Activated T-cell treated with anti-CD3 and anti-CD28 coated beads, Interleukin-2, amount 50 U/mL, for 48 hours (primary cell): ENCODE measurements at regions not wholly inside any gene's neighbourhood (a gene's known extent, or its start where the extent isn't known, plus 50 kb on each side); places are given as distances from the start of the nearest gene placed in this dataset.
"Not testable (repeated sequence)": the region's sequence is repeated elsewhere in the genome, so short reads cannot be mapped to it uniquely, and the experiment has no call there.

ENCODE experiments used
- DNase-seq, 2 experiments: peaks; one replicate each; pipeline ENCODE4 v3.0.0-alpha.2; 2020

DNA sequence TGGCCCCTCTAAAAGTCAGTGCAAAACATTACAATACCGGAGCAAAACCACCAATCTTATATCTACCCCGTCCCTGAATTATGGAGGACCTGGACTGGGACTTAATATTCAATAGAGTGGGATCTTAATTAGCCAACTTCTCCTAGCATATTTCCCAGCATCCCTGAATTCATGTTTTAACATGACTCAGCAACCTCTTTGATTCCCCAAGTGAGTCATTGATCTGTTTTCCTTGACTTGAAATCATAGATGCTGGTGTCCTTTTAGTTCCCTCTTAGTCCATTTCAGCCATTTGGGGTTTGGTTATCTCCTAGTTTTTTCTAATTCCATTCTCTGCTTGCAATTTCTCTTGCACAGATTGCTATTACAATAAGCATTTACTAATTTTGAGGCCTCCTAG is 677.7 kb upstream of the CELF4 start:
- no peak for DNase-seq

- no peak for DNase-seq
Observed at GRCh38 chr18:38241736-38242135, 676.1 kb upstream of the CELF4 start.

DNA sequence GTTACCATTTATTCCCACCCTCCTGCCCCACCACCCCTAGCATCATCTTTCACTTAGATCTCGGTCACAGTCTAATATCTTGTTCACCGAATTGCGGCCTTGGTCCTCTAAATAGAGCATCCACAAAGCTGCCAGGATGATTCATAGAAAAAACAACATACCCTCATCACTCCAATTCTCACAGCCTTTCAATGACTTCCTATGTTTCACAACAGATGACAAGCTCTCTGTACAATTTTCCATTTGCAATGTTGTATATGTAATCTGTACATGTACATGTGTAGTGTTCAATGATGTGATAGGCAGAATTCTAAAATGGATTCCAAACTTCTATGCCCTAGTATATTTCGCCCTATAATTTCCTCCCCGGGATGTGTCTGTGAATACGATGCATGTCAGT is 675.6 kb upstream of the CELF4 start:
- DNase-seq = no peak

GRCh38 chr18:38239606-38240005 is 674.0 kb upstream of the CELF4 start:
- DNase-seq = no peak

DNA sequence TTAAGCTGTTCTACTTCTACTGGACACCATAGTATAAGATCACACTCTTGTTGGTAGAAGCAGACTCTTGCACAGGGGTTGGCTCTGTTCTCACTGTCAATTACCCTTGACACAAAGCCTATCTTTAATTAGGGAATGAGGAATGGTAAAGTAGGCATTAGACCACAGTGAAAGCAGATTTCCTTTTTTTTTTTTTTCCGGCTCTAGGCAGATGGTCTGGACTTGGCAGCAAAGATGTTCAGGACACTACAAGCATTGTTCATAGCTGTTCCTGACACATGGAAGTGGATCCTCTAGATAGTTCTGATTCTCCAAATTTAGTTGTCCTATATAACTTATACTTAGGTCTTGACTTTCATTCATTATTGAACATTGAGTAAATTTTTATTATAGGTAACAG is 672.2 kb upstream of the CELF4 start:
- DNase-seq = no peak

GRCh38 chr18:38221476-38222100 is 656.0 kb upstream of the CELF4 start:
- no peak for DNase-seq

- DNase-seq = no peak
Observed at GRCh38 chr18:38198956-38199355, 633.4 kb upstream of the CELF4 start.

- DNase-seq = no peak
Observed at GRCh38 chr18:38198526-38198925, 632.9 kb upstream of the CELF4 start.

DNA sequence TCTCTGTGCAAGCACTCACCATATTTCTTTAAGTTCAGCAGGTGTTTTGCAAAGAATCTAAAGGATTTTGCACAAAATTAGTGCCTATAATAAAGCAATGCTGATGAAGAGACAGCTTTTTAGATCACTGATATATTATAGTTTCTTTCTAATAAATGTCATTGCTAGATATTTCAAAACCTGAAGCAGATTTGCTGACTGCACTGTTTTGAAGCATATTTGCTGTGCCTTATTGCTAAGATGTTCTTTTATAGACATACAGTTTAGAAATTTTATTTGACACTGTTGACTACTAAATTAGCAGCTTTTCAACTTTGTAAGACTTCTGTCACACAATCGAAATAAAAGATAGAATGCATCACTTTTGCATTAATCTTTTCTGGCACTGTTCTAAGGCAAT is 620.9 kb upstream of the CELF4 start:
- no peak for DNase-seq

DNA sequence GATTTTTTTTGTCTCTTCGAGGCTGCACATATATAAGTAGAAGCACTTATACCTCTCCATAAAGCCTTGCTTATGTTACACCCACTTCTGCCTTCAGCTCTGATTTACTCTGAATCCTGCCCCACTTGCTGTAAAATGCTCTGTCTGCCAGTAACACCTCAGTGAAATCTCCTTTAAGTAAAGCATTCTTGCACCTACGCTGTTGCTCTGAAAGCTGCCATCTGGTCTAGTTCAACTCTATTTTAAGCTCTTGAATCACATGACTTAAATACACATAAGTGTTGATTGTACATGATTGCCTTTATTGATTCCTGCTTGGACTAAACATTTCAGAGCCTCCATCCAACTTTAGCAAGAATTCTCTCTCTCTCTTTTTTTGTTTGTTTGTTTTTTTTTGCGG is 609.0 kb upstream of the CELF4 start:
- DNase-seq = no peak

GRCh38 chr18:38174173-38174572 is 608.6 kb upstream of the CELF4 start:
- no peak for DNase-seq

GRCh38 chr18:38170845-38171244 is 605.2 kb upstream of the CELF4 start:
- no peak for DNase-seq

- no peak for DNase-seq
Observed at GRCh38 chr18:38167623-38168022, 602.0 kb upstream of the CELF4 start.

DNA sequence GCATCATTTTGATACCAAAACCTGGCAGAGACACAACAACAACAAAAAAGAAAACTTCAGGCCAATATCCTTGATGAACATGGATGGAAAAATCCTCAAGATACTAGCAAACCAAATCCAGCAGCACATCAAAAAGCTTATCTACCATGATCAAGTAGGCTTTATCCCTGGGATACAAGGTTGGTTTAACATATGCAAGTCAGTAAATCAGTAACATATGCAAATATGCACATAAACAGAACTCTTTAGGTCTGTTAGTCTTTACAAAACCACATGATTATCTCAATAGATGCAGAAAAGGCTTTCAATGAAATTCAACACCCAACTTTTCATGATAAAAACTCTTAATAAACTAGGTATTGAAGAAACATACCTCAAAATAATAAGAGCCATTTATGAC is 587.5 kb upstream of the CELF4 start:
- DNase-seq = not testable (repeated sequence)

GRCh38 chr18:38116716-38117115 is 551.1 kb upstream of the CELF4 start:
- DNase-seq = no peak

GRCh38 chr18:38115201-38115600 is 549.6 kb upstream of the CELF4 start:
- DNase-seq = no peak

- DNase-seq = no peak
Observed at GRCh38 chr18:38087538-38087937, 521.9 kb upstream of the CELF4 start.

- DNase-seq = no peak
Observed at GRCh38 chr18:38081516-38081915, 515.9 kb upstream of the CELF4 start.

DNA sequence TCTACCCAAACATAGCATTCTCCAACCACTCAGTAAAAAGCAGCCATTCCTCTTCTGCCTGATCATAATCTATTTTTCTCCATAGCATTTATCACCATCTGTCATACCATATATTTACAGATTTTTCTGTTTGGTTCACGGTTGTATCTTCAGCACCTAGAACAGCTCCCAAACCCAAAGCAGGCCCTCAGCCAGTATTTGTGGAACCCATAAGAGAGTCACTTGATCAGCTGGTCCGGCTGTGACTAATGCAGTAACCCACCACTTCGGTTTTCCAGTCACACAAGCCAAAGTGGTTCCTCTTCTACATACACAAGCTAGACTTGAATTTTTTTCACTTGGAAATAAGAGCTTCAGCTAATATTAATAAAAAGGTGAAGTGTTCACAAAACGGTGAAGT is 511.6 kb upstream of the CELF4 start:
- DNase-seq = no peak

DNA sequence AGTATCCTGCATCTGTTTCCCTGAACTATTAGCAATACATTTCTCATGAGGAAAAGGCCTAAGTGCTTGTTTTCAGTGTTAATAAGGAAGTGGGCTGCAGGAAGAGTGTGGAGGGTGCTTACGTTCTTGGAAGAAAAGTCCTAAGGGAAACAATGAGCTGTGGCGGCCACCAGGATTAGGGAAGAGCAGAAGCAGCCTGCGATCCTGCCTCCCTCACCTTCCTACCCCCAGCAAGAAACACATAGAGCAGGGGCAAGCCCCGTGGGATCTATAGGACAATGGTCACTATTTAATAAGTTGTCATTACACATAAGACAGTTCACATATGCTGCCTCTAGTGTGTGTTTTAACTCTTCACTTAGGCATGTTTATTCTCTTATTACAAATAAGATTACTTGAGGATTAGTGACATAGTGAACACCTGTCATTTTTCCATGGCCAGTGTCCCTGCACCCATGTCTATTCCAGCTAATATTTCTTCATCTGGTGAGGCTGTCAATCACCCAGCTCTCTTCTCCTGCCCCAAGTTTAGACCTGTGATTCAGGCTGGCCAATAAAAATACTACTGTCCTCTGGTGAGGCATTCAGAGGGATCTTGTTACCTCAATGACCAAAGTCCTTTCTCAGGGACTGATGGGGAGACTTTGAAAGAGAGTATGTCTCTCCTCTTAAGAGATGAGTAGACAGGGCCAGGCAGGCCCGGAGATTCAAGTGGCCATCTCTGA is 510.9 kb upstream of the CELF4 start:
- DNase-seq = no peak

DNA sequence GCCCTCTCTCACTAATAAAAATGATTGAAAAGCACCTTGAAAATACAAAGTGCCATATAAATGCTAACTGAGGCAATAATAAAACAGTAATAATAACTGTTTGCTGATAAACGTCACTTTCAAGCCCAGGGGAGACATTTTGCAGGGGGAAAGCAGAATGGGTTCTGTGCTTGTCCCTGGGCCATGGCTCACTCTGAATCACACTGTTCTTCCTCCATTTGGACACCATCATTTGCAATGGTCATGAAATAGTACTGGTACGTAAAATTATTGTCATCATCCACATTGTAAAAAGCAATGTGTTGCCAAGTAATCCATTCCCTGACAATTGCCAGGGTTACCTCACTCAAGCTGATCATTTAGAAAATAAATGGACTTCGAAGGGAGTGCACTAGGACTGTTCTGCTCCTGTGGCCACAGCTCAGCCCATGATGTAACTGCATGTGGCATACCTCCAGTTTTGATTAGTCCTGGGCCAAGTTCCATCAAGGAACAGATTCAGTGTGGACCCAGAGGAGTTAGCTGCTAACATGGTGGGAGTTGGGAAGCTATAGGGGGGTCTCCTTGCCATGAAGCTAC is 508.8 kb upstream of the CELF4 start:
- no peak for DNase-seq

GRCh38 chr18:38067821-38068220 is 502.2 kb upstream of the CELF4 start:
- no peak for DNase-seq

GRCh38 chr18:38067086-38067485 is 501.5 kb upstream of the CELF4 start:
- no peak for DNase-seq

DNA sequence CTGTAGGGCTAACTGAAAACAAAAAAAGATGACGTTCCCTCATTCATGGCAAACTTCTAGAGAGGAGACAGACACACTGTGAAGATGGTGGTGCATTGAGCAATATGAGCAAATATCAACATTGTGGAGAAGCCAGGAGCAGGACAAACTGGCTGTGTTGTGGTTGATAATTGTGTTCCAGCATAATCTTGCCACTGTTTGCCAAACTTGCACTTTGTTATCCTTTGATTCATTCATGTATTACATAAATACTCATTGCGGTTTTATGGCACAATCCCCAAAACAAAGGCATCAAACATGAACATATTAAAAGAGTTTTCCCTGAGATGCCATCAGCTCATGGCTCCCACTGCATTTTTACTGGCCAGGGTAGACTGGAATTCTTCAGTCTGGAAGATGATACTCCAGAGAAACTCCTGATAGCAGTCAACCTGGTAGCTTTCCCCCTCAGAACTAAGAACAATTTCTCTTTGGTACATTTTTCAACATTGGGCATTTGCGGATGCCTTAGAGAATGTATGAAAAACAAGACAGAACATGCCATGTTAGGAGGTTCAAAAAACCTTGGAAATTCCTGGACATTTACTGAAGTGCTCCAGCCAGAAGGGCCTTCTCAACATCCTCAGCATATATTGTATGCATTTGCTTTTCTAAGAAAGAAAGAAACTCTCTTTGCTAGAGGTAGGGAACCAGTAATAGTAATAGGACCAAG is 487.4 kb upstream of the CELF4 start:
- DNase-seq = no peak
